ENCODE measurements at regions not wholly inside any gene's neighbourhood (a gene's known extent, or its start where the extent isn't known, plus 50 kb on each side); places are given as distances from the start of the nearest gene placed in this dataset.

DNA sequence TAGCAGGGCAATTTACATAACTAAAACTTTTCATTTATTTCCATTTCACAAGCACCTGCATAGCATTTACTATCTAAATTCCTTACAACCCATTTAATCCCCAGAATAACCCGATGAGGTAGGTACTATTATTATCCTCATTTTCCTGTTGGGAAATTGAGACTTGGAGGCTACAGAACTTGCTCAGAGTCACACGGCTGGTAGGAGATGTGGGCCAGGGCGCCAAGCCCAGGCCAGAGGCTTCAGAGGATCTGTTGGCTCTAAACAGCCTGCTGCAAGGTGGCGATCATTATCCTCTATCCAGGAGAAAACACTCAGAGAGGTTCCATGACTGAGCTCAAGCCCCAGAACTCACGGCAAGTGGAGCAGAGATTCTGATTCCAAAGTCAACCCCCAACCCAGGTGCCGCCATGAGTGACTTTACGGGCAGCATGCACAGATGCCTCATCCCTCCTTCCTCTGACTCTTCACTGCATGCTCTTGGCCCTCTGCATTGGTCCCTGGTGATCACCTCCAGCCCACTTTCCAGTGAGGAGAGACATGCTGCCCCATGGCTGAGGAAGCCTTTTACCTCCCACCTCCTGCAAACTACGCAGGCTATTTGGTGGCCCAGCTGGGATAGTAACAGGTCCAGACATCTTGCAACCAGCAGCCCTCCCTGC, 168.4 kb upstream of the FSTL4 start:
- TF ChIP-seq, protein P1, sequence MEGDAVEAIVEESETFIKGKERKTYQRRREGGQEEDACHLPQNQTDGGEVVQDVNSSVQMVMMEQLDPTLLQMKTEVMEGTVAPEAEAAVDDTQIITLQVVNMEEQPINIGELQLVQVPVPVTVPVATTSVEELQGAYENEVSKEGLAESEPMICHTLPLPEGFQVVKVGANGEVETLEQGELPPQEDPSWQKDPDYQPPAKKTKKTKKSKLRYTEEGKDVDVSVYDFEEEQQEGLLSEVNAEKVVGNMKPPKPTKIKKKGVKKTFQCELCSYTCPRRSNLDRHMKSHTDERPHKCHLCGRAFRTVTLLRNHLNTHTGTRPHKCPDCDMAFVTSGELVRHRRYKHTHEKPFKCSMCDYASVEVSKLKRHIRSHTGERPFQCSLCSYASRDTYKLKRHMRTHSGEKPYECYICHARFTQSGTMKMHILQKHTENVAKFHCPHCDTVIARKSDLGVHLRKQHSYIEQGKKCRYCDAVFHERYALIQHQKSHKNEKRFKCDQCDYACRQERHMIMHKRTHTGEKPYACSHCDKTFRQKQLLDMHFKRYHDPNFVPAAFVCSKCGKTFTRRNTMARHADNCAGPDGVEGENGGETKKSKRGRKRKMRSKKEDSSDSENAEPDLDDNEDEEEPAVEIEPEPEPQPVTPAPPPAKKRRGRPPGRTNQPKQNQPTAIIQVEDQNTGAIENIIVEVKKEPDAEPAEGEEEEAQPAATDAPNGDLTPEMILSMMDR (IDR thresholded peaks at IDR 0.05): no peak
- no peak for TF ChIP-seq POLR2AphosphoS5 (IDR thresholded peaks at IDR 0.05)
- no peak for TF ChIP-seq POLR2A (IDR thresholded peaks at IDR 0.05)
